Panc1 (cell line): ENCODE measurements at regions not wholly inside any gene's neighbourhood (a gene's known extent, or its start where the extent isn't known, plus 50 kb on each side); places are given as distances from the start of the nearest gene placed in this dataset.

Experiments used
- ATAC-seq: fragments of 200-7000 bp; cut with Tn5 transposase; 2 replicates; pipeline ENCODE4 v1.9.1; 2020; ENCODE audit warnings: mild to moderate bottlenecking, moderate library complexity
- BruUV-seq: library from RNA; stranded (reverse); fragments of 400-500 nt; replicated peaks from 2 replicates; lab custom pipeline; 2021; lab: Mats Ljungman, UMichigan
- CTCF ChIA-PET: fragments of 300-600 bp; sonication (Branson Sonifier 250); formaldehyde crosslinking; loops from one replicate; lab custom pipeline; 2022; ENCODE audit warnings: antibody characterized with exemption; lab: Charles Lee
- POLR2A ChIA-PET: fragments of 300-600 bp; sonication (Branson Sonifier 250); formaldehyde crosslinking; loops from one replicate; lab custom pipeline; 2022; ENCODE audit warnings: antibody characterized with exemption; lab: Charles Lee
- DNase-seq: peaks from one replicate; pipeline ENCODE4 v3.0.0-alpha.2; 2010; ENCODE audit warnings: low read depth, low spot score
- H3K27ac ChIP-seq: 2 replicates; pipeline ENCODE4 v1.5.1; 2011; ENCODE audit warnings: mild to moderate bottlenecking, low read length, inconsistent platforms
- H3K27me3 ChIP-seq: fragments of 200-500 bp; sonication (Bioruptor generic); 2 replicates; pipeline ENCODE4 v1.6.0; 2014; ENCODE audit warnings: low read length, inconsistent platforms; ENCODE audit not compliant: control insufficient read depth, insufficient read depth
- H3K36me3 ChIP-seq: fragments of 200-500 bp; sonication (Bioruptor generic); 2 replicates; pipeline ENCODE4 v1.5.1; 2014; ENCODE audit warnings: inconsistent platforms, mild to moderate bottlenecking, low read length, moderate library complexity; ENCODE audit not compliant: control insufficient read depth, insufficient read depth
- H3K4me1 ChIP-seq: 2 replicates; pipeline ENCODE4 v1.5.1; 2011; ENCODE audit warnings: inconsistent platforms, mild to moderate bottlenecking, low read length, moderate library complexity; ENCODE audit not compliant: control insufficient read depth, insufficient read depth
- H3K4me3 ChIP-seq, 2 experiments: 2 replicates each; pipeline ENCODE4 v1.5.1; 2011 to 2012; ENCODE audit warnings: low read depth in 2 of 2, low read length in 2 of 2, mild to moderate bottlenecking in 2 of 2, inconsistent platforms in 1 of 2, moderate library complexity in 1 of 2
- H3K9me3 ChIP-seq: fragments of 200-500 bp; sonication (Bioruptor generic); 2 replicates; pipeline ENCODE4 v1.5.1; 2014; ENCODE audit warnings: low read depth, mild to moderate bottlenecking, inconsistent platforms, low read length, moderate library complexity; ENCODE audit not compliant: control insufficient read depth, insufficient read depth
- CTCF ChIP-seq: fragments of 450-650 bp; IDR thresholded peaks from 2 replicates; pipeline ENCODE4 v1.5.1; 2017; ENCODE audit warnings: mild to moderate bottlenecking
- POLR2AphosphoS5 ChIP-seq: IDR thresholded peaks from 2 replicates; pipeline ENCODE4 v1.6.1; 2012; ENCODE audit warnings: mild to moderate bottlenecking, low read depth, low read length, moderate library complexity
- REST ChIP-seq, 2 experiments: IDR thresholded peaks; 2 replicates each; pipeline ENCODE4 v1.6.1; 2011 to 2012; ENCODE audit warnings: low read depth in 2 of 2, control low read depth in 1 of 2, low read length in 1 of 2, mild to moderate bottlenecking in 1 of 2, moderate library complexity in 1 of 2; ENCODE audit not compliant: insufficient read depth in 1 of 2
- SIN3A ChIP-seq: IDR thresholded peaks from 2 replicates; pipeline ENCODE4 v1.6.1; 2012; ENCODE audit warnings: low read depth, mild to moderate bottlenecking, low read length, moderate library complexity, borderline replicate concordance; ENCODE audit not compliant: insufficient read depth
- TCF7L2 ChIP-seq: IDR thresholded peaks from 2 replicates; pipeline ENCODE4 v1.6.1; 2011; ENCODE audit warnings: mild to moderate bottlenecking, low read depth, low read length, inconsistent platforms
- in situ Hi-C: cut with HindIII; loops from 2 replicates; pipeline ENCODE4 v1.10.0; 2016; ENCODE audit warnings: low sequenced_read_pairs, low pct_unique_long_range_greater_than_20kb
- intact Hi-C: fragments of 100-400 bp; cut with micrococcal nuclease; formaldehyde crosslinking; loops from one replicate; pipeline ENCODE4 v1.10.0; 2022; ENCODE audit not compliant: unreplicated experiment

- intact Hi-C loops, result no loop called here
Observed at GRCh38 chr3:144622845-144623244, 651.2 kb downstream of the DIPK2A start.

GRCh38 chr3:144624656-144625055, 653.0 kb downstream of the DIPK2A start:
- Histone ChIP-seq H3K9me3 (no peaks in the 10 kb centered on the region; the same call in 1 of the 2 replicates), H3K4me3 (no peak overlapping the region), H3K27ac (no peak overlapping the region), H3K4me1 (no peaks in the 10 kb centered on the region), H3K27me3 (no peaks in the 10 kb centered on the region), H3K36me3 (no peaks in the 10 kb centered on the region)
- no TSS peak for BruUV-seq
- TF ChIP-seq REST (IDR thresholded peaks at IDR 0.05; ENCODE audit: insufficient read depth in 1 of 2, low read depth in 2 of 2, low read length in 1 of 2) (no peak), SIN3A (no peak), CTCF (no peak), TCF7L2 (no peak), POLR2AphosphoS5 (no peak)
- ChIA-PET CTCF (no interaction called here), POLR2A (no interaction called here)
- DNase-seq (no peak), ATAC-seq (no peak)
- intact Hi-C loops (no loop called here), in situ Hi-C loops (no loop called here)

More at GRCh38 chr3:144622845-144623244, 651.2 kb downstream of the DIPK2A start:
- ChIA-PET POLR2A (no interaction called here), CTCF (no interaction called here)
- Histone ChIP-seq H3K4me1 (no peaks in the 10 kb centered on the region), H3K4me3 (no peak overlapping the region), H3K9me3 (no peaks in the 10 kb centered on the region; the same call in 1 of the 2 replicates), H3K27me3 (no peaks in the 10 kb centered on the region), H3K27ac (no peak overlapping the region), H3K36me3 (no peaks in the 10 kb centered on the region)
- in situ Hi-C loops, result no loop called here
- TF ChIP-seq SIN3A, result no peak
- TF ChIP-seq POLR2AphosphoS5, result no peak
- TF ChIP-seq REST (IDR thresholded peaks at IDR 0.05; ENCODE audit: insufficient read depth in 1 of 2, low read depth in 2 of 2, low read length in 1 of 2), result no peak
- TF ChIP-seq CTCF, result no peak
- no peak for TF ChIP-seq TCF7L2
- ATAC-seq (no peak), DNase-seq (no peak)
- BruUV-seq, result no TSS peak
